ENCODE measurements at regions not wholly inside any gene's neighbourhood (a gene's known extent, or its start where the extent isn't known, plus 50 kb on each side); places are given as distances from the start of the nearest gene placed in this dataset.

DNA sequence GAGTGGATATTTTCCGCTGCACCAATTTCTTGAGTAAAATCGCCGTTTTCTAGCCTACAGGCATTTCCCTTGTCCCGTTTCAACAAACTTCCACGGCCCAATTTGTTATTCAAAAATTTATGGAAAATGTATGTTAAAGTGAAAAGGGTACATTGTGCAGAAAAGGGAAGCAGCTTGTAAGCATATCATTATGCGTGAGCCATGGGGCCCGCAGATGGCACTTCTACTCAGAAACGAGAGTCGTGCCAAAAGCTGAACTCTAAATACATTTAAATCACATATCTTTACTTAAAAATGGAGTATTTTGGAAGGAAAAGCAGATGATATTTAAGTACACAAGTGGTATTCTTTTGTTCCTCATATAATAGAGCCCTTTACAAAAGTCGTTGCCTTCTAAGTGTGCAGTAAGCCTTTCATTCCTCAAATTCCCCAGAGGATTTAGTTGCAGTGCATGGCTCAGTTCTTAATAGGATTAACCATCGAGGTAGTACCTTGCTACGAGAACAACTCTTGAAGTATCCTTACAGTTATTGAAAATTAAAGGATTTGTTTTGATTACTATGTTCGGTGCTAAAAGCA, 1227.2 kb upstream of the WWC1 start:
- TF ChIP-seq, protein P1, sequence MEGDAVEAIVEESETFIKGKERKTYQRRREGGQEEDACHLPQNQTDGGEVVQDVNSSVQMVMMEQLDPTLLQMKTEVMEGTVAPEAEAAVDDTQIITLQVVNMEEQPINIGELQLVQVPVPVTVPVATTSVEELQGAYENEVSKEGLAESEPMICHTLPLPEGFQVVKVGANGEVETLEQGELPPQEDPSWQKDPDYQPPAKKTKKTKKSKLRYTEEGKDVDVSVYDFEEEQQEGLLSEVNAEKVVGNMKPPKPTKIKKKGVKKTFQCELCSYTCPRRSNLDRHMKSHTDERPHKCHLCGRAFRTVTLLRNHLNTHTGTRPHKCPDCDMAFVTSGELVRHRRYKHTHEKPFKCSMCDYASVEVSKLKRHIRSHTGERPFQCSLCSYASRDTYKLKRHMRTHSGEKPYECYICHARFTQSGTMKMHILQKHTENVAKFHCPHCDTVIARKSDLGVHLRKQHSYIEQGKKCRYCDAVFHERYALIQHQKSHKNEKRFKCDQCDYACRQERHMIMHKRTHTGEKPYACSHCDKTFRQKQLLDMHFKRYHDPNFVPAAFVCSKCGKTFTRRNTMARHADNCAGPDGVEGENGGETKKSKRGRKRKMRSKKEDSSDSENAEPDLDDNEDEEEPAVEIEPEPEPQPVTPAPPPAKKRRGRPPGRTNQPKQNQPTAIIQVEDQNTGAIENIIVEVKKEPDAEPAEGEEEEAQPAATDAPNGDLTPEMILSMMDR (conservative IDR thresholded peaks at IDR 0.05; ENCODE audit: low read length) = no peak
- TF ChIP-seq EZH2phosphoT487 (IDR thresholded peaks at IDR 0.05; ENCODE audit: borderline replicate concordance, low read depth, low read length) = no peak
